Keratinocyte (primary cell): ENCODE measurements at regions not wholly inside any gene's neighbourhood (a gene's known extent, or its start where the extent isn't known, plus 50 kb on each side); places are given as distances from the start of the nearest gene placed in this dataset.

ENCODE experiments used
- DNase-seq: peaks from one replicate; pipeline ENCODE4 v3.0.0-alpha.2; 2011; ENCODE audit warnings: low read depth, missing footprints, low spot score
- FAIRE-seq: peaks from 2 replicates; lab custom pipeline; 2011; peaks lifted over from hg19 to GRCh38; lab: Jason Lieb, UNC
- H2AFZ ChIP-seq: 2 replicates; pipeline ENCODE4 v1.6.0; 2012; ENCODE audit warnings: low read length, control low read depth, inconsistent platforms; ENCODE audit not compliant: control insufficient read depth
- H3K27ac ChIP-seq: 2 replicates; pipeline ENCODE4 v1.5.1; 2011; ENCODE audit warnings: low read length; ENCODE audit not compliant: control insufficient read depth, insufficient read depth
- H3K27me3 ChIP-seq: 3 replicates; pipeline ENCODE4 v1.6.0; 2011; ENCODE audit warnings: low read length; ENCODE audit not compliant: control insufficient read depth, insufficient read depth; ENCODE audit errors: extremely low read depth
- H3K36me3 ChIP-seq, 2 experiments: 2 replicates in 1 of 2; 3 replicates in 1 of 2; pipeline ENCODE4 v1.5.1; 2011; ENCODE audit warnings: low read length in 2 of 2, mild to moderate bottlenecking in 1 of 2; ENCODE audit not compliant: control insufficient read depth in 2 of 2, insufficient read depth in 2 of 2; ENCODE audit errors: extremely low read depth in 1 of 2
- H3K4me1 ChIP-seq: 3 replicates; pipeline ENCODE4 v1.5.1; 2011; ENCODE audit warnings: low read length; ENCODE audit not compliant: control insufficient read depth, insufficient read depth; ENCODE audit errors: extremely low read depth
- H3K4me2 ChIP-seq: 3 replicates; pipeline ENCODE4 v1.6.0; 2011; ENCODE audit warnings: low read depth, low read length; ENCODE audit not compliant: control insufficient read depth, insufficient read depth; ENCODE audit errors: extremely low read depth
- H3K4me3 ChIP-seq, 3 experiments: fragments of 200-600 bp in 1 of 3; sonication (generic) in 1 of 3; 2 replicates in 2 of 3; 3 replicates in 1 of 3; pipeline ENCODE4 v1.5.1; 2011 to 2016; ENCODE audit warnings: low read length in 3 of 3, mild to moderate bottlenecking in 3 of 3, control low read depth in 2 of 3, inconsistent platforms in 1 of 3, low read depth in 1 of 3, mixed read lengths in 1 of 3, mixed run types in 1 of 3, moderate library complexity in 1 of 3; ENCODE audit not compliant: control insufficient read depth in 2 of 3, insufficient read depth in 2 of 3; ENCODE audit errors: extremely low read depth in 1 of 3
- H3K79me2 ChIP-seq: 2 replicates; pipeline ENCODE4 v1.6.0; 2012; ENCODE audit warnings: low read length; ENCODE audit not compliant: control insufficient read depth, insufficient read depth
- H3K9ac ChIP-seq: 3 replicates; pipeline ENCODE4 v1.6.0; 2011; ENCODE audit warnings: low read length; ENCODE audit not compliant: control insufficient read depth, insufficient read depth; ENCODE audit errors: extremely low read depth
- H3K9me1 ChIP-seq: 3 replicates; pipeline ENCODE4 v1.6.0; 2011; ENCODE audit warnings: low read length; ENCODE audit not compliant: control insufficient read depth, insufficient read depth; ENCODE audit errors: extremely low read depth
- H3K9me3 ChIP-seq: 2 replicates; pipeline ENCODE4 v1.5.1; 2012; ENCODE audit warnings: low read depth, low read length; ENCODE audit not compliant: control insufficient read depth
- H4K20me1 ChIP-seq: 3 replicates; pipeline ENCODE4 v1.6.0; 2011; ENCODE audit warnings: low read length; ENCODE audit not compliant: control insufficient read depth, insufficient read depth; ENCODE audit errors: extremely low read depth
- EZH2 ChIP-seq: IDR thresholded peaks from one replicate; pipeline ENCODE4 v1.6.1; 2012; ENCODE audit warnings: inconsistent platforms, mild to moderate bottlenecking, low read length, moderate library complexity
- dilution Hi-C: fragments of 300-500 bp; cut with MboI; formaldehyde crosslinking; loops from one replicate; pipeline ENCODE4 v1.7.0; 2020; ENCODE audit warnings: low sequenced_read_pairs; ENCODE audit not compliant: extremely low pct_ligation_motif_present
- TF ChIP-seq, protein P1 (sequence below), 3 experiments: IDR thresholded peaks in 1 of 3; conservative IDR thresholded peaks in 1 of 3; optimal IDR thresholded peaks in 1 of 3; 2 replicates in 2 of 3; 3 replicates in 1 of 3; pipeline versions ENCODE3 to v1.5.1; 2011; ENCODE audit warnings: low read length in 3 of 3, mild to moderate bottlenecking in 3 of 3, moderate library complexity in 2 of 3, control low read depth in 1 of 3, inconsistent platforms in 1 of 3; ENCODE audit not compliant: insufficient read depth in 2 of 3; ENCODE audit errors: extremely low read depth in 1 of 3

GRCh38 chr11:10628508-10629236, 60.2 kb upstream of the LYVE1 start:
- dilution Hi-C loops, result no loop called here
- FAIRE-seq (no peak), DNase-seq (no peak)
- no peak overlapping the region for H2AFZ ChIP-seq
- peaks cover 4% of the 10 kb centered on the region for H3K27me3 ChIP-seq
- no peaks in the 10 kb centered on the region for H3K9me3 ChIP-seq
- no peak overlapping the region for H3K4me3 ChIP-seq
- no peaks in the 10 kb centered on the region for H3K9me1 ChIP-seq
- H4K20me1 ChIP-seq, result no peaks in the 10 kb centered on the region
- no peaks in the 10 kb centered on the region for H3K79me2 ChIP-seq
- H3K4me1 ChIP-seq, result peaks cover 4% of the 10 kb centered on the region
- no peak overlapping the region for H3K4me2 ChIP-seq
- H3K36me3 ChIP-seq, result no peaks in the 10 kb centered on the region
- no peak overlapping the region for H3K27ac ChIP-seq
- H3K9ac ChIP-seq, result no peak overlapping the region
- TF ChIP-seq EZH2, result no peak
- TF ChIP-seq, protein P1, sequence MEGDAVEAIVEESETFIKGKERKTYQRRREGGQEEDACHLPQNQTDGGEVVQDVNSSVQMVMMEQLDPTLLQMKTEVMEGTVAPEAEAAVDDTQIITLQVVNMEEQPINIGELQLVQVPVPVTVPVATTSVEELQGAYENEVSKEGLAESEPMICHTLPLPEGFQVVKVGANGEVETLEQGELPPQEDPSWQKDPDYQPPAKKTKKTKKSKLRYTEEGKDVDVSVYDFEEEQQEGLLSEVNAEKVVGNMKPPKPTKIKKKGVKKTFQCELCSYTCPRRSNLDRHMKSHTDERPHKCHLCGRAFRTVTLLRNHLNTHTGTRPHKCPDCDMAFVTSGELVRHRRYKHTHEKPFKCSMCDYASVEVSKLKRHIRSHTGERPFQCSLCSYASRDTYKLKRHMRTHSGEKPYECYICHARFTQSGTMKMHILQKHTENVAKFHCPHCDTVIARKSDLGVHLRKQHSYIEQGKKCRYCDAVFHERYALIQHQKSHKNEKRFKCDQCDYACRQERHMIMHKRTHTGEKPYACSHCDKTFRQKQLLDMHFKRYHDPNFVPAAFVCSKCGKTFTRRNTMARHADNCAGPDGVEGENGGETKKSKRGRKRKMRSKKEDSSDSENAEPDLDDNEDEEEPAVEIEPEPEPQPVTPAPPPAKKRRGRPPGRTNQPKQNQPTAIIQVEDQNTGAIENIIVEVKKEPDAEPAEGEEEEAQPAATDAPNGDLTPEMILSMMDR (optimal IDR thresholded peaks at IDR 0.05 in 1 of 3, IDR thresholded peaks at IDR 0.05 in 1 of 3, conservative IDR thresholded peaks at IDR 0.05 in 1 of 3; ENCODE audit: extremely low read depth in 1 of 3, insufficient read depth in 2 of 3, low read length in 3 of 3), result no peak

DNA sequence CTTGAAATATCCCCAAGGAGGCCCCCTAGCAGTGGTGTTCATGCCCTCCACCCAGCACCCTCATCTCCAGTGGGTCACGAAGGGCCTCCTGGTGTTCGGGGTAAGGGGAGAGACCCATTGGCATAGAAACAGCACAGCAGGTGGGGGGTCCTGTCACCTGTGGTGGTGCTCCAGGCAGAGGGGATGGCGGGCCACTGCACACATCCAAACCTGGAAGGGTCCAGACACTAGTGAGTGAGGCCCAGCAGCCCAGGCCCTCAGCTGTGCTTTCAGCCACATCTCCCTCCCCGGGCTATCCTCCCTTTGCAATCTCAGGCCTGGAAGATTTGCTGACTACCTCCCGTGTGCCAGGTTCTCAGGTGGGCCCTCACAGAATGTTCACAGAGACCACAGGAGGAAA, 59.4 kb upstream of the LYVE1 start:
- DNase-seq (no peak), FAIRE-seq (no peak)
- dilution Hi-C loops, result no loop called here
- no peak for TF ChIP-seq EZH2
- TF ChIP-seq, protein P1 (optimal IDR thresholded peaks at IDR 0.05 in 1 of 3, IDR thresholded peaks at IDR 0.05 in 1 of 3, conservative IDR thresholded peaks at IDR 0.05 in 1 of 3; ENCODE audit: extremely low read depth in 1 of 3, insufficient read depth in 2 of 3, low read length in 3 of 3), result no peak
- peaks cover 10% of the 10 kb centered on the region for H3K4me1 ChIP-seq
- H3K79me2 ChIP-seq, result no peaks in the 10 kb centered on the region
- peaks cover 4% of the 10 kb centered on the region for H3K27me3 ChIP-seq
- no peaks in the 10 kb centered on the region for H3K36me3 ChIP-seq
- no peak overlapping the region for H3K27ac ChIP-seq
- no peak overlapping the region for H3K4me2 ChIP-seq
- no peak overlapping the region for H2AFZ ChIP-seq
- no peaks in the 10 kb centered on the region for H4K20me1 ChIP-seq
- no peak overlapping the region for H3K9ac ChIP-seq
- H3K9me3 ChIP-seq, result no peaks in the 10 kb centered on the region
- no peak overlapping the region for H3K4me3 ChIP-seq
- H3K9me1 ChIP-seq, result no peaks in the 10 kb centered on the region
